Suprapubic skin (tissue), 4 donors: ENCODE measurements at regions not wholly inside any gene's neighbourhood (a gene's known extent, or its start where the extent isn't known, plus 50 kb on each side); places are given as distances from the start of the nearest gene placed in this dataset.
A peak's percentile ranks its signal among the peaks of the same experiment; 100 is the strongest.

Experiments used
- DNase-seq, 2 donors: peaks; one replicate each; pipeline ENCODE4 v3.0.0-alpha.2; 2019; ENCODE audit warnings: low spot score in 2 of 2
- H3K27ac ChIP-seq: fragments of 200-600 bp; sonication (generic); one replicate; pipeline ENCODE4 v1.5.1; 2019
- H3K27me3 ChIP-seq: fragments of 200-600 bp; sonication (generic); one replicate; pipeline ENCODE4 v1.5.1; 2019
- H3K36me3 ChIP-seq: fragments of 200-600 bp; sonication (generic); one replicate; pipeline ENCODE4 v1.5.1; 2019
- H3K4me1 ChIP-seq: fragments of 200-600 bp; sonication (generic); one replicate; pipeline ENCODE4 v1.5.1; 2019
- H3K4me3 ChIP-seq: fragments of 200-600 bp; sonication (generic); one replicate; pipeline ENCODE4 v1.5.1; 2019; ENCODE audit warnings: mild to moderate bottlenecking
- H3K9me3 ChIP-seq: fragments of 200-600 bp; sonication (generic); one replicate; pipeline ENCODE4 v1.5.1; 2019
- EP300 ChIP-seq: sonication (generic); formaldehyde crosslinking; IDR thresholded peaks from one replicate; pipeline ENCODE4 v1.6.1; 2017; ENCODE audit warnings: antibody characterized with exemption
- POLR2A ChIP-seq, 2 donors: fragments of 450-650 bp; IDR thresholded peaks; one replicate each; pipeline ENCODE4 v1.6.1; 2017; ENCODE audit warnings: antibody characterized with exemption in 2 of 2, mild to moderate bottlenecking in 2 of 2, moderate library complexity in 2 of 2
- POLR2AphosphoS5 ChIP-seq, 3 donors: sonication (generic); formaldehyde crosslinking; IDR thresholded peaks; one replicate each; pipeline ENCODE4 v1.6.1; 2017; ENCODE audit warnings: antibody characterized with exemption in 3 of 3
- WGBS: methylation state at CpG from one replicate; pipeline ENCODE4 v1.1.5; 2018; 5-methylcytosine and 5-hydroxymethylcytosine counted together
- TF ChIP-seq, protein P1 (sequence below), 2 donors: fragments of 200-600 bp in 1 of 2; fragments of 450-650 bp in 1 of 2; sonication (generic) in 1 of 2; IDR thresholded peaks; one replicate each; pipeline ENCODE4 v1.5.1; 2016 to 2019; ENCODE audit warnings: antibody characterized with exemption in 2 of 2, mild to moderate bottlenecking in 1 of 2, moderate library complexity in 1 of 2

- TF ChIP-seq, protein P1, sequence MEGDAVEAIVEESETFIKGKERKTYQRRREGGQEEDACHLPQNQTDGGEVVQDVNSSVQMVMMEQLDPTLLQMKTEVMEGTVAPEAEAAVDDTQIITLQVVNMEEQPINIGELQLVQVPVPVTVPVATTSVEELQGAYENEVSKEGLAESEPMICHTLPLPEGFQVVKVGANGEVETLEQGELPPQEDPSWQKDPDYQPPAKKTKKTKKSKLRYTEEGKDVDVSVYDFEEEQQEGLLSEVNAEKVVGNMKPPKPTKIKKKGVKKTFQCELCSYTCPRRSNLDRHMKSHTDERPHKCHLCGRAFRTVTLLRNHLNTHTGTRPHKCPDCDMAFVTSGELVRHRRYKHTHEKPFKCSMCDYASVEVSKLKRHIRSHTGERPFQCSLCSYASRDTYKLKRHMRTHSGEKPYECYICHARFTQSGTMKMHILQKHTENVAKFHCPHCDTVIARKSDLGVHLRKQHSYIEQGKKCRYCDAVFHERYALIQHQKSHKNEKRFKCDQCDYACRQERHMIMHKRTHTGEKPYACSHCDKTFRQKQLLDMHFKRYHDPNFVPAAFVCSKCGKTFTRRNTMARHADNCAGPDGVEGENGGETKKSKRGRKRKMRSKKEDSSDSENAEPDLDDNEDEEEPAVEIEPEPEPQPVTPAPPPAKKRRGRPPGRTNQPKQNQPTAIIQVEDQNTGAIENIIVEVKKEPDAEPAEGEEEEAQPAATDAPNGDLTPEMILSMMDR (IDR thresholded peaks at IDR 0.05): no peak
- TF ChIP-seq POLR2AphosphoS5 (IDR thresholded peaks at IDR 0.05) (no peak), POLR2A (IDR thresholded peaks at IDR 0.05) (no peak), EP300 (no peak)
- DNase-seq: peak in 1 of 2 donors; percentile 9
- 85% methylated on average over 5 of the region's 5 CpGs for WGBS
Measured at GRCh38 chr18:78919956-78920355, 59.7 kb upstream of the SALL3 start.

DNA sequence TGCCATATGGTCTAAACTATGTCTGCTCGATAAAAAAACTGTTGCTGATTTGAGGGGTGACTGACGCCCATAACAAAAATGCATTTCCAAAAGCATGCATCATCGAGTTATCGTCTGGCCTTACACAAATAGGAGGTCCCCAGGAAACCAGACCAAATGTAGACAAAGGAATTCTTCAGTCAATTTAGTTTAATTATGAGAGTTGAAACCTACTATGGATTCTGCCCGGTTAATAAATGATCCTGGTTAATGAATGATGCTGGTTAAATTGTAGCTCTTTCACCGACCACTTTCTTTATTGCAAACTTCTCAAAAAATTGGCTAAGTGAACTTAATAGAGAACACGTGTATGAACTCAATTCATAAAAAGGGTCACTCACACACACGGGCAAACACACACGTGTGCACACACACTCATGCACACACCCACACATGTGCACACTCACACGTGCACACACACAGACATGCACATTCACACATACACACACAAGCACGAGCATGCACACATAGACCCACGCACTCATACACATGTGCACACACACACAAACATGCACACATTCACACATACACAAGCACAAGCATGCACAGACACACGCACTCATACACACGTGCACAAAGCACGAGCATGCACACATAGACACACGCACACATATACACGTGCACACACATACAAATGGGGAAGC is 59.0 kb upstream of the SALL3 start:
- Histone ChIP-seq H3K9me3 (no peaks in the 10 kb centered on the region), H3K4me1 (no peaks in the 10 kb centered on the region), H3K27me3 (no peaks in the 10 kb centered on the region), H3K27ac (no peak overlapping the region), H3K4me3 (no peak overlapping the region), H3K36me3 (no peaks in the 10 kb centered on the region)
- TF ChIP-seq, protein P1 (IDR thresholded peaks at IDR 0.05): no peak
- TF ChIP-seq POLR2AphosphoS5 (IDR thresholded peaks at IDR 0.05): no peak
- TF ChIP-seq POLR2A (IDR thresholded peaks at IDR 0.05): no peak
- no peak for TF ChIP-seq EP300
- DNase-seq: peak in 1 of 2 donors; percentile 20
- 90% methylated on average over 17 of the region's 17 CpGs for WGBS

More at GRCh38 chr18:78919956-78920355, 59.7 kb upstream of the SALL3 start:
- H3K36me3 ChIP-seq: no peaks in the 10 kb centered on the region
- no peak overlapping the region for H3K4me3 ChIP-seq
- H3K4me1 ChIP-seq: no peaks in the 10 kb centered on the region
- no peaks in the 10 kb centered on the region for H3K27me3 ChIP-seq
- H3K9me3 ChIP-seq: no peaks in the 10 kb centered on the region
- H3K27ac ChIP-seq: no peak overlapping the region

- peak in 1 of 2 donors; percentile 57 for DNase-seq
- Histone ChIP-seq H3K36me3 (no peaks in the 10 kb centered on the region), H3K4me3 (no peak overlapping the region), H3K9me3 (no peaks in the 10 kb centered on the region), H3K27me3 (no peaks in the 10 kb centered on the region), H3K4me1 (no peaks in the 10 kb centered on the region), H3K27ac (no peak overlapping the region)
- TF ChIP-seq POLR2A (IDR thresholded peaks at IDR 0.05) (no peak), EP300 (no peak), POLR2AphosphoS5 (IDR thresholded peaks at IDR 0.05) (no peak)
- TF ChIP-seq, protein P1 (IDR thresholded peaks at IDR 0.05): no peak
- 86% methylated on average over 10 of the region's 18 CpGs for WGBS
Measured at GRCh38 chr18:78922856-78923255, 56.8 kb upstream of the SALL3 start.

GRCh38 chr18:78924301-78924700 is 55.3 kb upstream of the SALL3 start:
- Histone ChIP-seq H3K27me3 (no peaks in the 10 kb centered on the region), H3K36me3 (no peaks in the 10 kb centered on the region), H3K27ac (no peak overlapping the region), H3K4me1 (no peaks in the 10 kb centered on the region), H3K4me3 (no peak overlapping the region), H3K9me3 (no peaks in the 10 kb centered on the region)
- no peak for TF ChIP-seq POLR2AphosphoS5 (IDR thresholded peaks at IDR 0.05)
- TF ChIP-seq EP300: no peak
- no peak for TF ChIP-seq POLR2A (IDR thresholded peaks at IDR 0.05)
- TF ChIP-seq, protein P1 (IDR thresholded peaks at IDR 0.05): no peak
- peak in 1 of 2 donors; percentile 34 for DNase-seq
- 93% methylated on average over 14 of the region's 14 CpGs for WGBS

DNA sequence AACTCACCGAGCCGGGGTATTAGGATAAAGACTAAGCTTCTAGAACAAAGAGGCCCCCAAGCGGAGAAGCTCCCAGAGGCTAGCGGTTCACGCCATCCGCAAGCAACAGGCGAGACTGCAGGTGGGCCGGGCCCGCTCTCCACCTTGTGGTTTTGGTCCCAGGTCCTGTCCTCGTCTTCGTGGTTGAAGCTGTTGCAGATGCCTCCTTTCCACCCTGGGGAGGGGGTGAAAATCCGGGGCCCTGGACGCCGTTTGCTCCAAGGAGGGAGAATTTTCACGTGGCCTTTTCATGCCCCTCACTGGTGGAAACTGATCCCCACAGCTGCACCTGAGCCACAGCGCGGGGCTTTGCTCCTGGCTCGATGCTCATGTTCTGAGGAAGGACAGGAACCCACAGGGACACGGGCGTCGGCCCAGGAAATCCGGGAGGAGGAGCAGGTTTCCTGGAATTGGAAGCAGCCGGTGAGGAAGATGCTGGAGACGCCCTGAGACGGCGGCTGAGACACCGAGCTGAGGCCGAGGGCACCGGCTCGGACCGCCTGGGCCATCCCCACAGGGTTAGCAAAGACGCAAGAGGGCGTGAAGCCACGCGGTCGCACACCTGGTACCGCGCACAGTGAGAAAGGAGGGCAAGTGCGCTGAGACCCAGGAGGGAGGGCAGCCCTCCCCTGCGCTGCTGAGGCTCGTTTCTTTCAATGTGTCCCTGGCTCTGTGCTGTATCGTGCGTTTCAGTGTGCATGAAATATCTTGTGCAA is 54.7 kb upstream of the SALL3 start:
- 91% methylated on average over 43 of the region's 43 CpGs for WGBS
- TF ChIP-seq POLR2AphosphoS5 (IDR thresholded peaks at IDR 0.05) (no peak), POLR2A (IDR thresholded peaks at IDR 0.05) (no peak), EP300 (no peak)
- TF ChIP-seq, protein P1 (IDR thresholded peaks at IDR 0.05): no peak

More for the DNA sequence above, 54.7 kb upstream of the SALL3 start:
- Histone ChIP-seq H3K36me3 (no peaks in the 10 kb centered on the region), H3K27ac (no peak overlapping the region), H3K4me3 (no peak overlapping the region), H3K4me1 (no peaks in the 10 kb centered on the region), H3K9me3 (no peaks in the 10 kb centered on the region), H3K27me3 (no peaks in the 10 kb centered on the region)
- DNase-seq: peak in 1 of 2 donors; percentile 75
